ENCODE measurements at regions not wholly inside any gene's neighbourhood (a gene's known extent, or its start where the extent isn't known, plus 50 kb on each side); places are given as distances from the start of the nearest gene placed in this dataset.
"Not testable (repeated sequence)": the region's sequence is repeated elsewhere in the genome, so short reads cannot be mapped to it uniquely, and the experiment has no call there.

DNA sequence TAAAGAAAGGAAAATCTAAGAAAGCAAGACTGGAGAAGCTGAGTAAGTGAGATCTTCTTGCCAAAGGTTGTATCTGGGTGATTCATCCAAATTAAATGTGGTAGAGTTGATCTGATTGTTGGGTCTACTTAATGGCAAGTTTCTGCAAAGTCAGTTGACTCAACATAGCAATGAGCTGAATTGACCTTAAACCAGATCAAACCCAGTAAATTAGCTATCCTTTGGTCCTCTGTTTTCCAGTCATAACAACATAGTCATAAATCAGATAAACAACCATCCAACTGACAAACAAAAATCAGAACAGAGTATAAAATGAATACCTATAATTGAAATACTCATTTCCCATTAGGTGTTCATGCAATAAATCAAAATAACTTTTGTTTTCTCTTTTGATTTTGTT is 142.6 kb upstream of the CFAP20DC start:
- DNase-seq (ENCODE audit: low read depth), result peak; percentile 45

DNA sequence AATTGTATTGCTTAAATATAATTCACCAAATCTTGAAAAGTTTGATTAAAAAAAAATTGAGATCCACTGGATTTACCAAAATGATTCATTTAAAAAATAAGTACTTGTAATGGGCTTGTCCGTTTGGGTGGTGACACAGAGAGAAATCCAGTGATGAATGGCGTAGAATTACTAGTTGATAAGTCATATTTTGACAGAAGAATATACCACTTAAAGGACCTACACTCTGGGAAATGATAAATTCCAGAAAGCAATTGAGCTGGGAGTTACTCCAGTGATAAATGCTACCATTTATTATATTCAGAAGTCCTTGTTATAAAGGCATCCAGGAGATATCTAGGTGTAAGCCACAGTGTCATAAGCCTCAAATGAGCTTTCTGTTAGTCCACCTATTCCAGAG is 141.8 kb upstream of the CFAP20DC start:
- DNase-seq (ENCODE audit: low read depth), result no peak

GRCh38 chr3:59189939-59190338 is 140.1 kb upstream of the CFAP20DC start:
- no peak for DNase-seq (ENCODE audit: low read depth)

- DNase-seq (ENCODE audit: low read depth), result no peak
Observed at GRCh38 chr3:59189526-59189925, 139.7 kb upstream of the CFAP20DC start.

DNA sequence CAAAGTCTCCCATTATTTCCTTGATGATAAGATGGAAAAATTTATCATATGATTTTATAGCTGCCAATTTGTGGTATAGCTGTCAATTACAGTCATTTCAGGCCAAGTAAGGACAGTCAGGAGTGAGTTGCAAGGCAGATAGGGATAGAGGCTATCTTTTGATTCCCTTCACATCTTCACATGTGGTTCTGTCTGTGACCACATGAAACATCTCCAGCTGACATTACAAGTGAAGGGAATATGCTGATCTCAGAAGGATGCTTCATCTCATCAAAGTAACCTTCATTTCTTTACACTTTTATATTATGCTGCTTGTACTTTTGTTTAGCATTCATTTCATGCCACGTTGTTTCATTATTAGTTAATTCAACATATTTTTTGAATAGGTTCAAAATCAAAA is 136.9 kb upstream of the CFAP20DC start:
- DNase-seq (ENCODE audit: low read depth), result no peak

GRCh38 chr3:59185591-59186369 is 136.0 kb upstream of the CFAP20DC start:
- no peak for DNase-seq (ENCODE audit: low read depth)

- no peak for DNase-seq (ENCODE audit: low read depth)
Observed at GRCh38 chr3:59180006-59180405, 130.2 kb upstream of the CFAP20DC start.

- no peak for DNase-seq (ENCODE audit: low read depth)
Observed at GRCh38 chr3:59178698-59179097, 128.9 kb upstream of the CFAP20DC start.

- DNase-seq (ENCODE audit: low read depth), result no peak
Observed at GRCh38 chr3:59171491-59171890, 121.7 kb upstream of the CFAP20DC start.

GRCh38 chr3:59170166-59170565 is 120.3 kb upstream of the CFAP20DC start:
- DNase-seq (ENCODE audit: low read depth), result not testable (repeated sequence)

DNA sequence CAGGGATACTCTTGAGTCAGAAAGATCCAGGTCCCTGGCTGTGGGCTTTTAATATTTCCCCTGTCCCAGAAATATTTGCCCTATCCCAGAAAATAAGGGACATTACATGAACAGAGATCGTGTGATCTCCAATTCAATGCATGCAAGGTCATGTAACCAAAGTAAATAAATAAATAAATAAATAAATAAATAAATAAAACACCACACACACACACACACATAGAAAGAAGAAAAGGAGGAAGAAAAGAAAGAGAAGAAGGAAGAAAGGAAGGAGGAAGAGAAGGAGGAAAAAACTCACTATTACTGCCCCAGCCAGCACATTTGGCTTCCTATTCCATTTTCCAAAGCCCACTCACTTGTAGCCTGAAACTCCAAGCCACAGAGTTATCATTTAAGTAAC is 117.9 kb upstream of the CFAP20DC start:
- no peak for DNase-seq (ENCODE audit: low read depth)

GRCh38 chr3:59163953-59164352 is 114.1 kb upstream of the CFAP20DC start:
- DNase-seq (ENCODE audit: low read depth), result no peak

DNA sequence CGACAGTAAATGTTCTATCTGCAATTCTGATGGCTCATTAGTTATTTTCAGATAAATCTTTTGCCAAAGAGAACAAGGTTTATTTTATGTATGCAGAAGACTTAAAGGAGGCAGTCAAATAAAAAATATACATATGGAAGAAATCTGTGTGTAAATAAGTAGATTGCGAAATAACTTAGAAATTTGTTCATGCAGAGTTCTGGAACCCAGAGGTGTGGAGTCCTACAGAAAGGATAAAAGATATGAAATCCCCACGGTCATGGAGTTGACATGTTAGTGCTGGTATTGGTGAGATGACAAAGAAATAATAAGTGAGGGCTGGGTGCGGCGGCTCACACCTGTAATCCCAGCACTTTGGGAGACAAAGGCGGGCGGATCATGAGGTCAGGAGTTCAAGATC is 111.2 kb upstream of the CFAP20DC start:
- DNase-seq (ENCODE audit: low read depth), result no peak

GRCh38 chr3:59160133-59160746 is 110.4 kb upstream of the CFAP20DC start:
- no peak for DNase-seq (ENCODE audit: low read depth)

DNA sequence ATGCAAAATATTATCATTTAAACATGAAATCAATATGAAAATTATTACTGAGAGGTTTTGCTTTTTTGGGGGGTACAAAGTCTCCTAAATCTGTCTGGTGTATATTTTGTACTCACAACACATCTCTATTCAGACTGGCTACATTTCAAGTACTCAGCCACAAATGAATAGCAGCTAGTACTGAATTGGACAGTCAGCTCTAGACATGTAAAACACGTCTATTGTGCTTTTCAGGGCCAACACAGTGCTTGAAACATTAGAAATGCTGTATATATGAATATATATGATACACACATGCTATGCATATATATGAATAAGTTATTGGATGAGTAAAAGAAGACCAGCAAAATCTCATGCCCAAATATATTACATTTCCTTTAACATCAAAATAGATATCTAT is 103.8 kb upstream of the CFAP20DC start:
- no peak for DNase-seq (ENCODE audit: low read depth)

DNA sequence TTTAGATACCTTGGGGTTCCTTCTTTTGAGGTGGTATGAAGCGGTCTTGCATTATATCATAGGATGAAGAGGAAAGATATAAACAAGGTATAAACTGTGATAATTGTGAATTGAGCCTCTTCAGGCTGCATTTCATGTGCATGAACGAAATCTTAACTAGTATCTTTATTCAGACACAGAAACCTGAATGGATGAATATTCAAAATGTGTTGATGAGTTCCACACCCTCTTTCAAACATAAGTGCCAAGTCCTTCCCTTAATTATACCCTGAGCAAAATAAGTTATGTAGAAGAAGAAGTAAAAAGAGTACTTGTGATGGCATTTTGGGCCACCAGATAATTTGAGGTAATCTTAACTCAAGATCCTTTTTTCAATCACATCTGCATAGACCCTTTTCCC is 103.1 kb upstream of the CFAP20DC start:
- DNase-seq (ENCODE audit: low read depth), result no peak

GRCh38 chr3:59150039-59150438 is 100.2 kb upstream of the CFAP20DC start:
- no peak for DNase-seq (ENCODE audit: low read depth)

DNA sequence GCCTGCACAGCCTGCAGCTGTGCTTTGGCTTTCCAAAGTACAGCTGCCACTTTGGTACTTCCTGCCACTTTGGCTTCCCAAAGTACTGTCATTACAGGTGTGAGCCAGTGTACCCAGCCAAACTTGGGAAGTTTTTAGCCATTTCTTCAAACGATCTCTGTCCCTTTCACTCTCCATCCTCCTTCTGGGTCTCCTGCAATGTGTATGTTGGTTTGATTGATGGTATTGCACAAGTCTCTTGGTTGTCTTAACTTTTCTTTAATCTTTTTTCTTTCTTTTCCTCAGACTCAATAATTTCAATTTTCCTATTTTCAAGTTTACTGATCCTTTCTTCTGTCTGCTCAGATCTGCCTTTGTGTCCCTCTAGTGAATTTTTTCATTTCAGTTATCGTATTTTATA is 99.3 kb upstream of the CFAP20DC start:
- no peak for DNase-seq (ENCODE audit: low read depth)

GRCh38 chr3:59143447-59143846 is 93.6 kb upstream of the CFAP20DC start:
- no peak for DNase-seq (ENCODE audit: low read depth)

GRCh38 chr3:59142556-59142955 is 92.7 kb upstream of the CFAP20DC start:
- no peak for DNase-seq (ENCODE audit: low read depth)

DNA sequence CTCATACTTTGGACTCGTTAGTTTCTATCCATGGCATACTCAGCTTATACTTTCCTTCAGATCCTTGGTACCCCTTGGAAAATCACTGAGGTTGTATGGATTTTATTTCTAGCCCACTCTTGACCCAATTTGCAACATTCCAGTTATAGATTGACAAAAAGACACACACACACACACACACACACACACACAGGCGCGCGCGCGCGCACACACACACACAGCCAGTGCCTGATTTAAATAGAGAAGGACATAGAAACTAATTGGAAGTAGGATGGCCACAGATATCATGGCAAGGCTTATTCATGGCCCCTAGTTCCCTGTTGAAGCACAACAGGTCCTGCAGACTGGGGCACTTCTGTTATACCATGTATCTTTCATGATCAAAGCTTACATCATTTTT is 89.1 kb upstream of the CFAP20DC start:
- DNase-seq (ENCODE audit: low read depth), result no peak

- no peak for DNase-seq (ENCODE audit: low read depth)
Observed at GRCh38 chr3:59137415-59137814, 87.6 kb upstream of the CFAP20DC start.

DNA sequence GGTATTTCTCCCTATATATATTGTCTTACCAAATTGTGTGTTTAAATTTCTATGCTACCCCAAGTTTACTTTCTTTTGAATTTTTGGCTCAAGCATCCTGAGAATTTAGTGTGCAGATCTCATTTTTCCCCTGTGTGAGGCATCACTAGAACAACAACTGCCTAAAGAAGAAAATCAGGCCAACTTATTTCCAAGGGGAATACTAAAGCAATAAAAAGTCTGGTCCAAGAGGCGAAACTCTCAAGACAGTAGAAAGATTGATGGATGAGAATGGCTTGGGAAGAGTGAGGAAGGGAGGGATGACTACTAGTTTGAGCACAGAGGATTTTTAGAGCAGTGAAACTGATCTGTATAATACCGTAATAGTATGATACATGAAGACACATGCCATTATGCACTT is 86.3 kb upstream of the CFAP20DC start:
- DNase-seq (ENCODE audit: low read depth), result no peak

DNA sequence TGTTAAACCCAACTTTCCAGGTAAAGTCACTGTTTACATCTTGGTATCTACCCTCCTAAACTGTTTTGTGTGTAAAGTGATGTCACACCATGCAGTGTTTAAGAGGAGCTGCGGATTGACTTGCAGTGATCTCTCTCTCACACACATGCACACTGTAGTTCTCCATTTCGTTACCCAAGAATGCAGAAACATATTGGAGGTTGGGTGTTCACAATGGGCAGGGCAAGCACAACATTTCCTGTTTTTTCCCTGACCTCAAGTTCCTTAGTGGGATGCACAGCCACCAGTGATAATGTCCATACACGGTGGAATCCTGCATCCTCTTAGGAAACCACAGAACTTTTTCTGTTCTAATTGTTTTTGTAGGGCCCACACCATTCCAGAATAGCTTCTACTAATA is 85.3 kb upstream of the CFAP20DC start:
- DNase-seq (ENCODE audit: low read depth), result no peak
